ENCODE measurements at regions not wholly inside any gene's neighbourhood (a gene's known extent, or its start where the extent isn't known, plus 50 kb on each side); places are given as distances from the start of the nearest gene placed in this dataset.

DNA sequence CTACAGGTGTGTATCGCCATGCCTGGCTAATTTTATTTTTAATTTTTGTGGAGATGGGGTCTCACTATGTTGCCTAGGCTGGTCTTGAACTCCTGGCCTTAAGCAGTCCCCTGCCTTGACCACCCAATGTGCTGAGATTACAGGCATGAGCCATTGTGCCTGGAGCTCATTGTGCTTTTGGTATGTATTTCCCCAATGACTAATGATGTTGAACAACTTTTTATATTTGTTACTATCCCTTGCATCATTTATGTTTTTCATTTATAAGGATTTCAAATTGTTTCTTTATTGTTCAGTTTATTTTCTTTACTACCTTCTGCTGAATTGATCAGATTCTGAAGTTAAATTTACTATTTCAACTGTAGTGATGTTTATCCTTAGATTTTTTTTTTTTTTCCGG lies 199.7 kb downstream of the CEP135 start:
- TF ChIP-seq, protein P1, sequence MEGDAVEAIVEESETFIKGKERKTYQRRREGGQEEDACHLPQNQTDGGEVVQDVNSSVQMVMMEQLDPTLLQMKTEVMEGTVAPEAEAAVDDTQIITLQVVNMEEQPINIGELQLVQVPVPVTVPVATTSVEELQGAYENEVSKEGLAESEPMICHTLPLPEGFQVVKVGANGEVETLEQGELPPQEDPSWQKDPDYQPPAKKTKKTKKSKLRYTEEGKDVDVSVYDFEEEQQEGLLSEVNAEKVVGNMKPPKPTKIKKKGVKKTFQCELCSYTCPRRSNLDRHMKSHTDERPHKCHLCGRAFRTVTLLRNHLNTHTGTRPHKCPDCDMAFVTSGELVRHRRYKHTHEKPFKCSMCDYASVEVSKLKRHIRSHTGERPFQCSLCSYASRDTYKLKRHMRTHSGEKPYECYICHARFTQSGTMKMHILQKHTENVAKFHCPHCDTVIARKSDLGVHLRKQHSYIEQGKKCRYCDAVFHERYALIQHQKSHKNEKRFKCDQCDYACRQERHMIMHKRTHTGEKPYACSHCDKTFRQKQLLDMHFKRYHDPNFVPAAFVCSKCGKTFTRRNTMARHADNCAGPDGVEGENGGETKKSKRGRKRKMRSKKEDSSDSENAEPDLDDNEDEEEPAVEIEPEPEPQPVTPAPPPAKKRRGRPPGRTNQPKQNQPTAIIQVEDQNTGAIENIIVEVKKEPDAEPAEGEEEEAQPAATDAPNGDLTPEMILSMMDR (IDR thresholded peaks at IDR 0.05): no peak
- TF ChIP-seq POLR2A (IDR thresholded peaks at IDR 0.05) (no peak), POLR2AphosphoS5 (IDR thresholded peaks at IDR 0.05) (no peak)
